ENCODE measurements at regions not wholly inside any gene's neighbourhood (a gene's known extent, or its start where the extent isn't known, plus 50 kb on each side); places are given as distances from the start of the nearest gene placed in this dataset.
"Not testable (repeated sequence)": the region's sequence is repeated elsewhere in the genome, so short reads cannot be mapped to it uniquely, and the experiment has no call there.

- H3K4me3 ChIP-seq = no peak overlapping the region
- no peak for TF ChIP-seq CTCF (IDR thresholded peaks at IDR 0.05)
- DNase-seq = peak in 1 of 3 donors; percentile 16
- intact Hi-C loops (cut with DNase I, micrococcal nuclease) = no loop called here
- peak; percentile 43 for ATAC-seq
- H3K4me1 ChIP-seq (ENCODE audit: low read depth) = peaks cover 7% of the 10 kb centered on the region
- no peaks in the 10 kb centered on the region for H3K9me3 ChIP-seq
- H3K36me3 ChIP-seq (ENCODE audit: low read depth) = no peaks in the 10 kb centered on the region
Measured at GRCh38 chr3:126288314-126288713, 68.9 kb downstream of the KLF15 start.

- H3K4me1 ChIP-seq (ENCODE audit: low read depth) = peaks cover 7% of the 10 kb centered on the region
- TF ChIP-seq CTCF (IDR thresholded peaks at IDR 0.05) = no peak
- intact Hi-C loops (cut with DNase I, micrococcal nuclease) = no loop called here
- ATAC-seq = peak; percentile 79
- no peak overlapping the region for H3K4me3 ChIP-seq
- no peaks in the 10 kb centered on the region for H3K36me3 ChIP-seq (ENCODE audit: low read depth)
- DNase-seq = peak in 2 of 3 donors; percentile 27 to 44
- H3K9me3 ChIP-seq = no peaks in the 10 kb centered on the region
Measured at GRCh38 chr3:126287536-126288241, 69.5 kb downstream of the KLF15 start.

- ATAC-seq (no peak), DNase-seq (no peak)
- Histone ChIP-seq H3K9me3 (no peaks in the 10 kb centered on the region), H3K36me3 (ENCODE audit: low read depth) (no peaks in the 10 kb centered on the region), H3K4me1 (ENCODE audit: low read depth) (peaks cover 7% of the 10 kb centered on the region), H3K4me3 (no peak overlapping the region)
- no peak for TF ChIP-seq CTCF (IDR thresholded peaks at IDR 0.05)
- intact Hi-C loops (cut with DNase I, micrococcal nuclease) = no loop called here
Measured at GRCh38 chr3:126287171-126287535, 70.1 kb downstream of the KLF15 start.

- DNase-seq (no peak), ATAC-seq (no peak)
- intact Hi-C loops (cut with DNase I, micrococcal nuclease) = no loop called here
- Histone ChIP-seq H3K9me3 (no peaks in the 10 kb centered on the region), H3K4me3 (no peak overlapping the region), H3K36me3 (ENCODE audit: low read depth) (no peaks in the 10 kb centered on the region), H3K4me1 (ENCODE audit: low read depth) (peaks cover 7% of the 10 kb centered on the region)
- TF ChIP-seq CTCF (IDR thresholded peaks at IDR 0.05) = no peak
Measured at GRCh38 chr3:126285369-126285768, 71.8 kb downstream of the KLF15 start.

- ATAC-seq (no peak), DNase-seq (no peak)
- H3K4me1 ChIP-seq (ENCODE audit: low read depth) = peaks cover 7% of the 10 kb centered on the region
- no peak overlapping the region for H3K4me3 ChIP-seq
- no peaks in the 10 kb centered on the region for H3K9me3 ChIP-seq
- intact Hi-C loops (cut with DNase I, micrococcal nuclease) = no loop called here
- no peak for TF ChIP-seq CTCF (IDR thresholded peaks at IDR 0.05)
- H3K36me3 ChIP-seq (ENCODE audit: low read depth) = no peaks in the 10 kb centered on the region
Measured at GRCh38 chr3:126284258-126284904, 72.8 kb downstream of the KLF15 start.

- intact Hi-C loops (cut with DNase I, micrococcal nuclease); DNase-seq; ATAC-seq: not testable (repeated sequence)
Measured at GRCh38 chr3:126283651-126284050, 73.6 kb downstream of the KLF15 start.

More at GRCh38 chr3:126283651-126284050, 73.6 kb downstream of the KLF15 start:
- not testable (repeated sequence) for H3K4me1 ChIP-seq (ENCODE audit: low read depth); H3K9me3 ChIP-seq; H3K4me3 ChIP-seq; H3K36me3 ChIP-seq (ENCODE audit: low read depth)

Measured in mucosa of descending colon (tissue), 3 donors.